Fibroblast of skin of abdomen (primary cell): ENCODE measurements at regions not wholly inside any gene's neighbourhood (a gene's known extent, or its start where the extent isn't known, plus 50 kb on each side); places are given as distances from the start of the nearest gene placed in this dataset.

Experiments
- DNase-seq: peaks from one replicate; pipeline ENCODE4 v3.0.0-alpha.2; 2013

GRCh38 chr16:86917471-86918365 is 339.4 kb downstream of the FOXL1 start:
- DNase-seq: no peak

- no peak for DNase-seq
These were observed 340.3 kb downstream of the FOXL1 start for GRCh38 chr16:86918637-86919036.

- no peak for DNase-seq
These were observed 340.7 kb downstream of the FOXL1 start for GRCh38 chr16:86919078-86919477.

GRCh38 chr16:86919578-86920305 is 341.4 kb downstream of the FOXL1 start:
- no peak for DNase-seq

GRCh38 chr16:86921289-86921688 is 342.9 kb downstream of the FOXL1 start:
- no peak for DNase-seq

- DNase-seq: no peak
These were observed 344.0 kb downstream of the FOXL1 start for GRCh38 chr16:86922311-86922710.

GRCh38 chr16:86923656-86924055 is 345.3 kb downstream of the FOXL1 start:
- DNase-seq: no peak

- peak; percentile 92 for DNase-seq
These were observed 346.2 kb downstream of the FOXL1 start for GRCh38 chr16:86924537-86924936.

- DNase-seq: peak; percentile 96
These were observed 346.9 kb downstream of the FOXL1 start for GRCh38 chr16:86925067-86925791.

- no peak for DNase-seq
These were observed 348.1 kb downstream of the FOXL1 start for GRCh38 chr16:86926181-86927094.

- no peak for DNase-seq
These were observed 349.4 kb downstream of the FOXL1 start for GRCh38 chr16:86927699-86928098.

GRCh38 chr16:86928523-86929011 is 350.2 kb downstream of the FOXL1 start:
- DNase-seq: no peak

- DNase-seq: peak; percentile 95
These were observed 350.9 kb downstream of the FOXL1 start for GRCh38 chr16:86929057-86929871.

- no peak for DNase-seq
These were observed 351.7 kb downstream of the FOXL1 start for GRCh38 chr16:86930001-86930400.

GRCh38 chr16:86930663-86931373 is 352.5 kb downstream of the FOXL1 start:
- DNase-seq: no peak

GRCh38 chr16:86931410-86931941 is 353.1 kb downstream of the FOXL1 start:
- peak; percentile 93 for DNase-seq

- no peak for DNase-seq
These were observed 354.0 kb downstream of the FOXL1 start for GRCh38 chr16:86932130-86932982.

- no peak for DNase-seq
These were observed 356.4 kb downstream of the FOXL1 start for GRCh38 chr16:86934581-86935375.
